ENCODE measurements at regions not wholly inside any gene's neighbourhood (a gene's known extent, or its start where the extent isn't known, plus 50 kb on each side); places are given as distances from the start of the nearest gene placed in this dataset.

DNA sequence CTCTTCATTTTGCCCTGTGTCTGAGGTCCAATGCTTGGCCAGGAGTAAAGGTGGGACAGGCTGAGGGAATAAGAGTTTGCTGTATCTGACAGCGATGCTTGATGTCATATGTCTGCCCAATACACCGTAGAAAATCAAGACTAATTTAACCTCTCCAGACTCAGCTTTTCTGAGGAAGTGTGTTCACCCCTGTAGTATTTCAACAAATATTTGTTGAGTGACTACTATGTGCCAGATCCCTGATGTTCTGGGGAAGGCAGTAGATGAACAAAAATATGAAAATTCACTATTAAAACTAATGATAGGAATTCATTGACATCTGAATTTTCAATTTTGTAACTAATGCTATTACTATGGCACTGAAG, 489.7 kb downstream of the EBF1 start:
- TF ChIP-seq RNF2 (conservative IDR thresholded peaks at IDR 0.05; ENCODE audit: low read depth) (no peak), MXD4 (CRISPR knock-in tag; IDR thresholded peaks at IDR 0.05) (no peak), EP300 (IDR thresholded peaks at IDR 0.05; ENCODE audit: low read depth in 2 of 2, low read length in 2 of 2) (no peak), EP300 (CRISPR knock-in tag; IDR thresholded peaks at IDR 0.05; ENCODE audit: borderline replicate concordance) (no peak)
- TF ChIP-seq, protein P1, sequence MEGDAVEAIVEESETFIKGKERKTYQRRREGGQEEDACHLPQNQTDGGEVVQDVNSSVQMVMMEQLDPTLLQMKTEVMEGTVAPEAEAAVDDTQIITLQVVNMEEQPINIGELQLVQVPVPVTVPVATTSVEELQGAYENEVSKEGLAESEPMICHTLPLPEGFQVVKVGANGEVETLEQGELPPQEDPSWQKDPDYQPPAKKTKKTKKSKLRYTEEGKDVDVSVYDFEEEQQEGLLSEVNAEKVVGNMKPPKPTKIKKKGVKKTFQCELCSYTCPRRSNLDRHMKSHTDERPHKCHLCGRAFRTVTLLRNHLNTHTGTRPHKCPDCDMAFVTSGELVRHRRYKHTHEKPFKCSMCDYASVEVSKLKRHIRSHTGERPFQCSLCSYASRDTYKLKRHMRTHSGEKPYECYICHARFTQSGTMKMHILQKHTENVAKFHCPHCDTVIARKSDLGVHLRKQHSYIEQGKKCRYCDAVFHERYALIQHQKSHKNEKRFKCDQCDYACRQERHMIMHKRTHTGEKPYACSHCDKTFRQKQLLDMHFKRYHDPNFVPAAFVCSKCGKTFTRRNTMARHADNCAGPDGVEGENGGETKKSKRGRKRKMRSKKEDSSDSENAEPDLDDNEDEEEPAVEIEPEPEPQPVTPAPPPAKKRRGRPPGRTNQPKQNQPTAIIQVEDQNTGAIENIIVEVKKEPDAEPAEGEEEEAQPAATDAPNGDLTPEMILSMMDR (CRISPR knock-in tag; IDR thresholded peaks at IDR 0.05): no peak
